DND-41 (cell line): ENCODE measurements at regions not wholly inside any gene's neighbourhood (a gene's known extent, or its start where the extent isn't known, plus 50 kb on each side); places are given as distances from the start of the nearest gene placed in this dataset.

Experiments used
- CTCF ChIP-seq: IDR thresholded peaks from 2 replicates; pipeline ENCODE4 v1.5.1; 2012; ENCODE audit warnings: borderline replicate concordance, low read length, moderate library complexity, mild to moderate bottlenecking; ENCODE audit not compliant: poor library complexity, severe bottlenecking; ENCODE audit errors: extremely low read depth
- EZH2 ChIP-seq: IDR thresholded peaks from 3 replicates; pipeline ENCODE4 v1.6.1; 2012; ENCODE audit warnings: borderline replicate concordance, low read depth, mild to moderate bottlenecking, moderate library complexity, low read length, inconsistent platforms; ENCODE audit not compliant: severe bottlenecking

DNA sequence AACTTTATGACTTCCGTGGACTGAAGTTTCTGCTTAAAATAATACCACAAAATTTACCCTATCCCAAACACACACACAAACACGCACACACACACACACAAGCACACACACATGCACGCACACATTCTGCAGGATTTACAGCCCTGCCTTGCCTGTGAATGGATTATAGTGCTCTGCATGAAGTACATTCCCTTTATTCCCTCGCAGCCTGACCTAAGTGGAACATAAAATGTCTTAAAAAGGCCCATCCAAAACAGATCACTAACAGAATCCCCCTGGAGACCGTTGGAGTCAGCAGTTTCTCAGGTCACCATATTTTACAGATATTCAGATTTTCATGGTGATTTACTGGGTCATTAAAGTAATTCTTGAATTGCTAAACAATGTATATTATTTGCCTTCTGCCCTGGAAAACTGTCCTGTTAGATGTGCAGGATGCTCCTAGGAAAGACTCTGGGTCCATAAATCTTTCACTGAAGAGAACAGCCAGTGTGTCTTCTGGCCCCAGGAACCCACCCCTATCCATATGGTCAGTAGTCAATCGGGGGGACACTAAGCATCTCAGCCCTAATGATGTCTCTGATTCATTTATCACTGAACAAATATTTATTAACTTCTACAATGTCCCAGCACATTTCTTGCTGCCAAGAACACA, 587.7 kb upstream of the BOD1L1 start:
- TF ChIP-seq CTCF (no peak), EZH2 (no peak)
